Tibial nerve (tissue), 4 donors: ENCODE measurements at regions not wholly inside any gene's neighbourhood (a gene's known extent, or its start where the extent isn't known, plus 50 kb on each side); places are given as distances from the start of the nearest gene placed in this dataset.

Source experiments
- EP300 ChIP-seq, 2 donors: sonication (generic); formaldehyde crosslinking; IDR thresholded peaks; one replicate each; pipeline ENCODE4 v1.6.1; 2017; ENCODE audit warnings: antibody characterized with exemption in 2 of 2, mild to moderate bottlenecking in 1 of 2
- POLR2A ChIP-seq, 2 donors: fragments of 450-650 bp; IDR thresholded peaks; one replicate each; pipeline ENCODE4 v1.6.1; 2017; ENCODE audit warnings: antibody characterized with exemption in 2 of 2, mild to moderate bottlenecking in 2 of 2, moderate library complexity in 2 of 2
- TF ChIP-seq, protein P1 (sequence below), 5 experiments: fragments of 200-600 bp in 3 of 5; fragments of 450-650 bp in 2 of 5; sonication (generic) in 3 of 5; IDR thresholded peaks; one replicate each; pipeline ENCODE4 v1.5.1; 2016 to 2019; ENCODE audit warnings: antibody characterized with exemption in 5 of 5, mild to moderate bottlenecking in 3 of 5, moderate library complexity in 2 of 5

DNA sequence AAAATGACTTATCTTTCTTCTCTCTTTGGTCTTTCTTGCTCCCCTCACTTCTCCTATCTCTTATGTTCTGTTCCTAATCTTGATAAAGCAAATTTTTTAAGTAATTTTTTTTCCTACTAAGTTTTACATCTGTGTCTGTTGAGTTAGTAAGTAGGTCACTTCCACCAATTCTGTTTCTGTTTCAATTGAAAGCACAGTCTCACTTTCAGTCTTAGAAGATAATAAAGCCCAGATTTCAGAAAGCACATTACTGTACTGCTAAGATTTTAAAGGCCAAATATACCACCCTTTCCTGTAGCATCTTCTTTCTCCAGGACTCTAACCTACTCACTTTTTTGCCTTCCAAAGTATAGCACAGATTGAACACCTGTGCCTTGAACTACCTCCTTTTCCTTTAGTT, 866.1 kb upstream of the ADGRB3 start:
- TF ChIP-seq, protein P1, sequence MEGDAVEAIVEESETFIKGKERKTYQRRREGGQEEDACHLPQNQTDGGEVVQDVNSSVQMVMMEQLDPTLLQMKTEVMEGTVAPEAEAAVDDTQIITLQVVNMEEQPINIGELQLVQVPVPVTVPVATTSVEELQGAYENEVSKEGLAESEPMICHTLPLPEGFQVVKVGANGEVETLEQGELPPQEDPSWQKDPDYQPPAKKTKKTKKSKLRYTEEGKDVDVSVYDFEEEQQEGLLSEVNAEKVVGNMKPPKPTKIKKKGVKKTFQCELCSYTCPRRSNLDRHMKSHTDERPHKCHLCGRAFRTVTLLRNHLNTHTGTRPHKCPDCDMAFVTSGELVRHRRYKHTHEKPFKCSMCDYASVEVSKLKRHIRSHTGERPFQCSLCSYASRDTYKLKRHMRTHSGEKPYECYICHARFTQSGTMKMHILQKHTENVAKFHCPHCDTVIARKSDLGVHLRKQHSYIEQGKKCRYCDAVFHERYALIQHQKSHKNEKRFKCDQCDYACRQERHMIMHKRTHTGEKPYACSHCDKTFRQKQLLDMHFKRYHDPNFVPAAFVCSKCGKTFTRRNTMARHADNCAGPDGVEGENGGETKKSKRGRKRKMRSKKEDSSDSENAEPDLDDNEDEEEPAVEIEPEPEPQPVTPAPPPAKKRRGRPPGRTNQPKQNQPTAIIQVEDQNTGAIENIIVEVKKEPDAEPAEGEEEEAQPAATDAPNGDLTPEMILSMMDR (IDR thresholded peaks at IDR 0.05): no peak
- TF ChIP-seq POLR2A (IDR thresholded peaks at IDR 0.05): no peak
- no peak for TF ChIP-seq EP300 (IDR thresholded peaks at IDR 0.05)
